Muscle of back (tissue), 3 donors: ENCODE measurements at regions not wholly inside any gene's neighbourhood (a gene's known extent, or its start where the extent isn't known, plus 50 kb on each side); places are given as distances from the start of the nearest gene placed in this dataset.
A peak's percentile ranks its signal among the peaks of the same experiment; 100 is the strongest.

ENCODE experiments used
- DNase-seq, 3 donors: peaks; one replicate each; pipeline versions ENCODE4 v3.0.0 to v3.0.0-alpha.2; 2013

DNA sequence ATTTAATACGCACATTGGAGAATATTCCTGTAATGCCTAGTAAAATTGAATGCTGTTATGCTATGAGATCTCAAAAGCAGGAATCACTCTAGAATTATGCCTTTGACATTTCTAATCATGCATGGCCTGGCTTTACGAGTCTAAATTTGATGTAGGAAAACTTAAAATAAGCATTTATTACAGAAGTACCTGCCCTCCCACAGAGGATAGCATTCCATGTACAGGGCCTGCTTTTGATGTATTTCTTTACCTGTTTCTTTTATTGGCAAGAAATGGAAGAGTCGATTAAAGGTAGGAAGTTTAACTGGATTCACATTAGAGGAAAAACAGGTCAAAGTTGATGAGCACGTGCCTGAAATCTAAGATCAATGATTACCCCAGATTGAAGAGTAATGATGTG lies 219.5 kb downstream of the PCDH7 start:
- no peak for DNase-seq

GRCh38 chr4:30941641-30942040 lies 221.5 kb downstream of the PCDH7 start:
- DNase-seq = no peak

DNA sequence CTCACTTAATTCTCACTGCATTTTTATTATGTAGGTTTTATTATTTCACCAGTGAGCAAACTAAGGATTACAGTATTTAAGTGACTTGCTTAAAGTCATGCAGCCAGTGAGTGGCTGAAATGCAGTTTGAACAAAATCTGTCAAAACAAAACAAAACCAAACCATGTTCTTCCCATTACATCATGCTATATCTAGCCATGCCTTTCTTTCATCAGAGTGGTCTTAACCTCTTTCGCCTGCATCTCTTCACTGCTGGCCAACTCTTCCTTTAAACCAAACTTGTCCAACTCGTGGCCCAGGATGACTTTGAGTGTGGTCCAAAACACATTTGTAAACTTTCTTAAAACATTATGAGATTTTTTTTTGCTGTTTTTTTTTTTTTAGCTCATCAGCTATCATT lies 223.2 kb downstream of the PCDH7 start:
- DNase-seq = no peak

DNA sequence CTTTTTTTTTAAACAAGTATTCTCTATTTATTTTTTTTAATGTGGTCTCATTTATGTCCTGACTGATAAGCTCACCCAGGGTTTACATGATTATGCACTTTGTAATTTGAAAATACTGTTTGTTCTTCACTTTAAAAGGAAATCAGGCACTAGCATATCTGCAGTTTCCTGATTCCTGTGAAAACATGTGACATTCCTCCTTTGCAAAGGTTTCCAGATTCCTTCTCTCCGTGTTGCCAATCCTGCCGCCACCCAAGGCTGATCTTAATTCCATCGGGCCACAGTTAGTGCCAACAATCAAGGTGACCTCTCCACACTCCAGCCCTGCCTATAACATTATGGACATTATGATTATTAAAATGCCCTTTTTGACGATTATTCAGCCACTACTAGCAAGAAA lies 225.4 kb downstream of the PCDH7 start:
- no peak for DNase-seq

GRCh38 chr4:30946288-30946687 lies 226.1 kb downstream of the PCDH7 start:
- DNase-seq = no peak

DNA sequence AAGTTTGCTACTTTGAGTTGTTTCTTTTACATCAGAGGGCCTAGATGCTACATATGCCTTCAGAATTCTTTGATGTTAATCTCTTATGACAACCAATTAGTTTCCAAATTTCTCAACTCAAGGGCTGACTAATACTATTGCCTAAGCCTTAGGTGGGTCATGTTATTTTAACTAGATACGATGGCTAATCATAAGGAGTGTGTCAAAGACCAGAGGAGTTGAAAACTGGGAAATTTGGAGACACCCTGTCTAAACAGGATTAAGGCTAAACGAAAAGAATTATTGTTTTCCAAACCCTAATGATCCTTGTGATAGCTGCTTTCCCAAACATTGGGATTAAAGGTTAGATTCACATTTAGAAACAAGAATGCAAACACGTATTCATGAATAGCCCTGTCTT lies 228.5 kb downstream of the PCDH7 start:
- no peak for DNase-seq

- DNase-seq = no peak
Measured at GRCh38 chr4:30950737-30951136, 230.6 kb downstream of the PCDH7 start.

GRCh38 chr4:30952526-30953219 lies 232.5 kb downstream of the PCDH7 start:
- no peak for DNase-seq

DNA sequence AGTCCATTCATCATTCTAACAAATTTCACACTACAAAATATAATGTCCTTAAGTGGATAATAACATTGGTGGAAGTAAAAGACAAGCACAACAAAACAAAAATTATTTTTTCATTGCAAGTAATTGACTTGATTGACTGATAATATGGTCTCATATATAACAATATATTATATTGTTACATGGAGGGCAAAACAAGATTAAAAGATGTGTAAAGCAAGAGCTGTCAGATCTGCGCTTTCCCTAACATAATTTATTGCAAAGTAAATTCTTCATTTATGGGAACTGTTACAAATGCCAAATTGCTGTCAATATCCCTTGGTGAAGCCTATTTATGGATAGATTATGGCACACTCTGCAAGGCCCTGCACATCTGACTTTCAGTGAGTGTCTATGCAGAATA lies 233.6 kb downstream of the PCDH7 start:
- no peak for DNase-seq

DNA sequence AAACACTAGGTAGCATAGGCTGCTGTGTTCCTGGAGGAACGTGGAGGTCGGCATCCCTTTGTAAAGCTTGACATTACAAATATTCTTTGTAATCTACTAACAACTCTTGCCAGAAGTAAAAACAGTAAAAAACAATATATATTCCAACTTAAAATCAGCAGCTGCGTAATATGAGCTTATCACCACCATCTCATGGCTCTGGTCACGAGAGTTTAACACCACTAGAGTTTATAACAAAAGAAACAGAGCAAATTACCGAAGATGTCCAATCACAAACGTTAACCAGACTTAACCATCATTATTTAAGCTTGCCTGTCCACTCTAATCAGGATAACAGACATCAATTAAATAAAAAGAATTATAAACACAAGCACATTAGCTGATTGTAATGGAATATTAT lies 236.7 kb downstream of the PCDH7 start:
- no peak for DNase-seq

DNA sequence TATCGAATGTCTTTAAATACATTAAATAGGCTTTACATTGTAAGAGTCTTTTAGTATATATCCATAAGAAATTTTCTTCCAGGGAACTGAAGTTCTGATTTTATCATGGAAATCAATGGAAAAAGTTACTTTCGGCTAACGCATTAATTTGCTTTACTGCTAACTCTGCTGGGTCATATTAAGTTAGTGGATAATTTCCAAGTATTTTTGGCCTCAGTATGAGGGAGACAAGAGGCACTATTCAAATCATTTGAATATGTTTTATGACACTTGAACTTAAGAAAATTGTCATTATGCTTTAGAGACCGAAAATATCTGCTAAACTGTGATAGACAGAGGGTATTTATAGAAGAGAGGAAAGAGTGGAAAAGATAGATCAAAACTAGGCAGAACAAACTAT lies 237.5 kb downstream of the PCDH7 start:
- DNase-seq = peak in 2 of 3 donors; percentile 12 to 49

DNA sequence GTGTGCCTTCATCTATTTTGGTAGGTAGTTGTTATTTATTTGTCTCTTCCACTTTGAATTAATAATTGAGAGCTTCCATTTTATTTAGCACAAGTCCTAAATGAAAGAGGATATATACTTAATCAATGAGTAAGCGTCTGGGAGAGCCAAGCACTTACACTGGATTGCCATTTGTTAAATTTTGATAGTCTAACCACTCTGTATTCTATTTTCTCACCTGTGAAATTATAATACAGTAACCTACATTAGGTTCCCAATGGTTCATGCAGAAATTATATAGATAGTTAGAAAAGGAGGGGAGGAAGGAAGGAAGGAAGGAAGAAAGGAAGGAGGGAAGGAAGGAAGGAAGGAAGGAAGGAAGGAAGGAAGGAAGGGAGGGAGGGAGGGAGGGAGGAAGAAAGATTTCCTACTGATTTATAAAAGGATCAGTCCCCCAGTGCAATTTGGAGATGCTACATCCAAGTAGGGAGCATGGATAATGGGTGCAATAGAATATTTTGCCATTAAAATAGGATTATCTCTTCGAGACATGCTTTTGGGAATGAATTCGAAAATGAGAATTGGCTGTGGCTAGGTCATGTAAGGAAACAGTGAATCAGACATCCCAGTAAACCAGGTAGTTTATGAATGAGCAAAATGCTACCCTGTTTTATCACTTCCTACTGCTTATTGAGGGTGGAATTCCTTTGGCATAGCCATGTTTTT lies 239.8 kb downstream of the PCDH7 start:
- DNase-seq = no peak

- DNase-seq = no peak
Measured at GRCh38 chr4:30962939-30963338, 242.8 kb downstream of the PCDH7 start.

GRCh38 chr4:30968926-30969325 lies 248.8 kb downstream of the PCDH7 start:
- DNase-seq = no peak

DNA sequence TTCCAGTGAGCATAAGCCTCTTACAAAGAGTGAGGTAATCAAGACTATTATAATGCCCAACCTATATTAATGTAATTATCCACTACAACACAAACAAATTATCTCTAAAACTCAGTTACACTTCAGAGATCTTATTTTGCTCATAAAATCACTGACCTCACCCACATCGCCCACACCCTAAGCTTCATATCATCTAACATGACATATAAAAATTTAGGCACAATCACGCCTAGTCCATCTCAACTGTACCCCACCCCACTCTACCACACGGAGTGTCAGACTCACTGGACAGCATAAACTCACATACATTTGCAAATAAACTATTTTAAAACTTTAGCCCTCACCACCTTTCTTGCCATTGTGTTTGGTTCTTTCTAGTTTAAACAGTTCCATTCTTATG lies 252.4 kb downstream of the PCDH7 start:
- DNase-seq = no peak

DNA sequence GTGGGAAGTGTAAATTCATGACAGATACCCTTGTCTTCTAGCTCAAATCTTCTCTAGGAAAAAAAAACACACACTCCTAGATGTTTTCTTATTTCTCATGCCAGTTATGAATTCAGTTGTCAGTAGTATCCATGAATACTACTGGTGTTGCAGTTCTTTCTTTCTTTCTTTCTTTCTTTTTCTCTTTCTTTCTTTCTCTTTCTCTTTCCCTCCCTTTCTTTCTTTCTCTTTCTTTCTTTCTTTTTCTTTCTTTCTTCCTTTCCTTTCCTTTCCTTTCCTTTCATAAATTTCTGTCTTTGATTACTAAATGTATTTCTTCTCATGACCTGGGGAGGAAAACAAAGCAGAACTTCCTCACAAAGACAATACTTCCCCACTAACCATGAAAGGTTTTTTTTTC lies 253.8 kb downstream of the PCDH7 start:
- DNase-seq = no peak

DNA sequence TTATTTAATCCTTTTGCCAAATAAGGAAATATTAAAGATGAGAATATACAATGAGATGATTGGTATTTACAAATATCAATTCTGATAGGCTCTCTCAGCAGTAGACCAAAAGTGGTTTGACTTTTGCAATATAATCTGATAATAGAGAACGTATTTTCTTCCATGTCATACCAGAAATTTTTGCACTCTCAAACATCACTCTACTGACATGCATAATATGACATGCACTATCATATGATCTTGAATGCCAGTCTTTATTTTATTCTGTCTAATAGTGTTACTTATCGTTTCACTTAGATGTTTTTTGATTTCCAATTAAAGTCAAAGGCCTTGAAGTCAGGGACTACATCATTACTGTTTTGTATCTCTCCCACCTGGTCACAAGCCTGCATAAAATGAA lies 259.2 kb downstream of the PCDH7 start:
- no peak for DNase-seq

GRCh38 chr4:30989508-30989907 lies 269.3 kb downstream of the PCDH7 start:
- no peak for DNase-seq

DNA sequence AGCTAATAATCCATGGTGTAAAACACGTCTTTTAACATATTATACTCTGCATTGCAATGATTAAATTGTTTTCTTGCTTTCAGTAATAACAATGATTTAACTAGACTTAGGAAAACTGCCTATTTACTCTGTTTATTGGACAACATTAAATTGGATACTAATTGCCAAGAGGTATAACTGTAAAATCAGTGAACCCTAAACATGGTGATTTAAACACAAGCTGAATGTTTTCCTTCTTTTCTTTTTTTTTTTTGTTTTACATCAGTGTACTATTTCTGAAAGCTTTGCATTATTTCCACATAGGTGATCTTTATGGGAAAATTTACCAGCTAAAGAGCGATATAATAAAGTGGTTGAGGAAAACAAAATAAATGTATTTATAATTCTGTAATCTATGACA lies 276.7 kb downstream of the PCDH7 start:
- DNase-seq = no peak

GRCh38 chr4:31005037-31005436 lies 284.9 kb downstream of the PCDH7 start:
- no peak for DNase-seq

DNA sequence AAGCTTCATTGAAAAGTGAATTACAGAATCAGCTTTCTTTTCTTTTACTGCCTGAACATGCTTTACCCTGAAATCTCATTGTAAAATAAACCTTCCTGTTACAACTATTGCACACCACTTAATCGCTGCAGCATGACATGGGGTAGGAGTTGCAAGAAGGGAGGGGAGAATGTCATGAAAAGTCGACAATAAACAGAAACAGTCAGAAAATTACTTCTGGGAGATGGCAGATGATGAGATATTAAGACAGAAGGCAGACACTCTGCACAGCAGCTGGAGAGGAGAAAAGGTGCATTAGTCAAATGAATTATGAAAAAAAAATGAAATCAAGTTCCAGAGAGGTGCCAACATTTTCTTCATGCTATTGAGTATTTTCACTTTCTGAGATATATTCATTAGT lies 287.7 kb downstream of the PCDH7 start:
- DNase-seq = no peak

DNA sequence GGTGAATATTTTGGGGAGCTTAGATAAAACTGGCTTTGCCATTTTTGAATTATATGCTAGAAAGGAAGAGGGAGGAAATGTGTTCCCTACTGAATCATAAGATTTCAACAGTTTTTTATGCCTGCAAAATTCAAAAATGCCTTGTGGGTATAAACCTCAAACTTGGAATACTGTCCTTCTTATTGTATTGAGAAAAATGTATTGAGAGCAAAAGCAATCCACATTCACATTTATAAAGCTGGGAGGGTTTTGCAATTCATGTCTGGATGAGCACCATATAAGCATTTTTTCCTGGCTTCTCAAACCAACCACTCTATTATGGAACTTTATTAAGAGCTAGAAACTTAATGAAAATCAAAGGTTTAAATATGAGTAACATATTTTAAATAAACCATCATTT lies 289.8 kb downstream of the PCDH7 start:
- DNase-seq = no peak

DNA sequence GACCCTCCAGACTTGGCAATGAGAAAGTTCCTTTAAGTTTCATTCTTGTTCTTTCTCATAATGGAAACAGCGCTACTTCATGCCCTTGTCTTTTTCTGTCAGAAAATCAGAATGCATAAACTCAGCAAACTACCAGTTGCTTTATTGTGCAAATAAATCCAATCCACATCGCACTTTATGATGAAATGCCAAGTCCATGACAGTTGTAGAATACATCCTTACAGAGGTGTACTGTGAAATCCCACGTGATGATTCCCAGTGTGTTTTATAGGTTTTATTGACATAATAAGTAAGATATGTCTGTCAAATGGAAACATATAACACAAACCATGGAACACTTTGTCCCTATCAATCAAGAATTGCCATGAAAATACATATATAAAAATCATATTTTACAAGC lies 295.0 kb downstream of the PCDH7 start:
- no peak for DNase-seq
